ENCODE measurements at regions not wholly inside any gene's neighbourhood (a gene's known extent, or its start where the extent isn't known, plus 50 kb on each side); places are given as distances from the start of the nearest gene placed in this dataset.
"Not testable (repeated sequence)": the region's sequence is repeated elsewhere in the genome, so short reads cannot be mapped to it uniquely, and the experiment has no call there.

DNA sequence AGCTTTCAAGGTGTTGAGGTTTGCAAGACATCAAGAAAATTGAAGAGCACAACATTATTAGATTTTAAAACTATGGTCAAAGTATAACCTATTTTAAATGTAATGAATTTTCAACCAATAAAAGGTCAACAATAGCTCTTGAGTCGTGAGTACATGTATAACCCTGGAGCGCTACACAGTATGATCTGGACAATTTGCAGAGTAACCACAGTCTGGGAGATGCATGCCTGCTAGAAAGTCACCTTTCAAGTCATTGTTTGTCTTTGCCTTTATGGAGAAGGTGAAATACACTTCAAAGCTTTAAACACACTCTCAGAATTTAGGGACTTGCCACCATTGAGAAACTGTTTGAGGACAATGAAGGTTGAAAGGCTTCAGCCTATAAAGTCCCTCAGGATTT, 112.6 kb upstream of the ALCAM start:
- no peak for DNase-seq

DNA sequence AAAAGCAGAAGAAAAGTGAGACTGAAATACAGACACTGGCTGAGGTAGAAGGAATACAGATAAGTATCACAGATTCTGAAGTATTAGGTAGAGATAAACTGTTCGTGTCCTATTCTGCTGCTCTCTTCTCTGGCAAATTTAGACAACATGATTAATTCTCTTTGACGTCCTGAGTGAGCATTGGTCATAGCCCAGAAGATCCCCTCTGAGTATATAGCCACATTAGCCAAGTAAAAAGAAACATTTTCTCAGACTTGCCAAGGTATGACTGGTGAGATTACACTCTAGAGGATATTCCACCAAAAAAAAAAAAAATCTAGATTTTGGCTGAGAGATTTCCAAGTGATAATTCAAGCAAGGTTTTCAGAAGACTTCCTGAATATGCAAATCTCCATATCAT, 111.4 kb upstream of the ALCAM start:
- no peak for DNase-seq

DNA sequence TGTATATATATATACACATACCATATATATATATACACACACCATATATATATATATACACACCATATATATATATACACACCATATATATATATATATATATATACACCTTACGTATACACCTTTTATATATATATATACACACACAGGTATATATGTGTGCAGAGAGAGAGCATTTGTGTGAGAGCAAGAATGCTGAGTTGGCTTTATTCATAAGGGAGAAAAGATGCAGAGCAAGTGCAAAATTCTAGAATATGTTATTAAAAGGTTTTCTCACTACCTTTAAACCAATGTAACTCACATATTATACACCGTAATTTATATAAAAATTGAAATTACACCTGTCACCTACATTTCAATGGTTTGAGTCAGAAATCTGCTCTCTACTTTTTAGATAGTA, 107.2 kb upstream of the ALCAM start:
- no peak for DNase-seq

GRCh38 chr3:105260385-105260784, 106.3 kb upstream of the ALCAM start:
- DNase-seq: no peak

- no peak for DNase-seq
Observed at GRCh38 chr3:105274536-105274935, 92.2 kb upstream of the ALCAM start.

GRCh38 chr3:105274958-105275357, 91.8 kb upstream of the ALCAM start:
- peak; percentile 83 for DNase-seq

GRCh38 chr3:105277656-105278055, 89.1 kb upstream of the ALCAM start:
- DNase-seq: no peak

DNA sequence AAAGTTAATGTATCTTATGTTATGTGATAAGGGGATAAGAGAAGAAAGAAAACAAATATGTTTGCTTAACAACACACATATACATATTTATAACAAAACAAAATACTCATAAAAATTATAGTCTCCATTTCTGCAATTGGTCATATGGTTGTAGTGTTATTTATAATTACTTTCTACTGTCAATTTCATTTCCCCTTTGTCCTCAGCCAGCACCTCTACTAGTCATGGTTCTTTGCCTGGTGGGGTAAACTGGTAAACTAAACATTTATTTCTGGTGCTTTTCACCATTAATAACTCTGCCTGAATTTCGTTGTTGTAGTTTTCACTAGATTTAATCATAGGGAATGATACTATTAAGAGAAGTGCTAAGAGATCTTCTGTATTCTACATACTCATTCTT, 88.0 kb upstream of the ALCAM start:
- DNase-seq: no peak

- no peak for DNase-seq
Observed at GRCh38 chr3:105281989-105282388, 84.7 kb upstream of the ALCAM start.

GRCh38 chr3:105284876-105285275, 81.8 kb upstream of the ALCAM start:
- no peak for DNase-seq

- DNase-seq: no peak
Observed at GRCh38 chr3:105285653-105286241, 81.0 kb upstream of the ALCAM start.

DNA sequence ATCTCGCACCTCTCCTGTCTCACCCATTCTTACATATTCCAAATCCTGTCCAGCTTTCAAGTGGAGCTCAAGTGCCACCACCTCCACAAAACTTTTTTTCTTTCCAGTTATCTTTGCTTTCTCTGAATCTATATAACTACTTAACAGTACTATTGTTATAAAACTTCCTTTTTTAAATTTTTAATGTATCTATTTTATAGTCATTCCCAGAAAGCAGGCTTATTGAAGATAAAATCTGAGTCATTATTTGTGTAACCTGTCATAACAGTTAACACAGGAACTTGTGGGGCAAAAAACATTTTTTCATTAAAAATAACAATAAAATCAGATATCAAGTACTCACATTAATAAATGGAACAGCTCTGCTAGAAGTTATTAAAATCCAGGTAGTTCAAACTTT, 73.3 kb upstream of the ALCAM start:
- no peak for DNase-seq

- not testable (repeated sequence) for DNase-seq
Observed at GRCh38 chr3:105296182-105296822, 70.4 kb upstream of the ALCAM start.

DNA sequence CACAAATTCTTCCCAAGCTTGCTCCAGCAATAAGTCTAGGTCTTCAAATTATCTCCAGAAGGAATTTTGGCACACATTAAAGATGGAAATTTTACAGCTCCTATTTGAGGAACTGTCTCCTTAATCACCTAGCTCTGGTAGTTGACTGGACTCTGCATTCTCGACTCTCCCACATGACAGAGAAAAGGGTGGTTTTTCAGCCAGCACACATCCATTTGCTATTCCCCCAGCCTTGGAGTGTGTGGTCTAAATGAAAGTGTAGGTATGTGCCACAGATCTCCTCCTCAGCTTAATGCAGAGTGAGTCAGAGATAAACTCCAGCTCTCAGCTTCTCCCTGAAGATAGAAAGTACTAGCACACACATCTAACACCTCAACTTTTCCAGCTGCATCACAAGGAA, 62.2 kb upstream of the ALCAM start:
- DNase-seq: peak; percentile 25

DNA sequence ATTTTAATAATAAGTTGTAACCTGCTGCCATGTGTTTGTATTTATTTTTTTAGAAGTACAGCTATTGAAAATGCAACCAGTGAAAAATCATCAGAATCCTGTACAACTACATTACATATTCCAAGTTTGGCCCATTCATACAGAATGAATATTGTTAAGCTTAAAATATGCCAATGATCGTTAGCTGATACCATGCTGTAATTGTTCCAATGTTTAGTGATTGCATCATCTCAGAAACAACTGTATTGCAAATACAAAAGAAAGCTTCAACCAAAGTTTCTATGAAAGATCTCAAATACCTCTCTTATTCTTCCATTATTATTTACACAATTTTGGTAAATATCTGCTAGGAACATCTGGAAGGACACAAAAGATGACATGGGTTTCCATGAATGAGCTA, 51.6 kb upstream of the ALCAM start:
- no peak for DNase-seq

GRCh38 chr3:105315815-105316214, 50.9 kb upstream of the ALCAM start:
- no peak for DNase-seq

GRCh38 chr3:105316331-105316730, 50.4 kb upstream of the ALCAM start:
- no peak for DNase-seq
